Psoas muscle (tissue), 7 donors: ENCODE measurements at regions not wholly inside any gene's neighbourhood (a gene's known extent, or its start where the extent isn't known, plus 50 kb on each side); places are given as distances from the start of the nearest gene placed in this dataset.

Source experiments
- ATAC-seq, 4 donors: fragments of 200-7000 bp; cut with Tn5 transposase; one replicate each; pipeline ENCODE4 v1.9.1; 2020; ENCODE audit warnings: moderate library complexity in 3 of 4, mild to moderate bottlenecking in 2 of 4
- DNase-seq, 2 donors: peaks; one replicate each; pipeline ENCODE4 v3.0.0-alpha.2; 2020
- H3K27ac ChIP-seq: fragments of 200-600 bp; one replicate; pipeline ENCODE4 v1.8.0; 2022
- H3K27me3 ChIP-seq, 3 donors: fragments of 200-600 bp in 1 of 3; one replicate each; pipeline versions ENCODE4 v1.6.1 to v1.8.0; 2013 to 2022; ENCODE audit warnings: low read length in 2 of 3, mild to moderate bottlenecking in 2 of 3, moderate library complexity in 1 of 3; ENCODE audit not compliant: insufficient read depth in 3 of 3
- H3K36me3 ChIP-seq, 2 donors: fragments of 200-600 bp in 1 of 2; one replicate each; pipeline versions ENCODE4 v1.6.1 to v1.8.0; 2013 to 2022; ENCODE audit warnings: low read depth in 1 of 2, mild to moderate bottlenecking in 1 of 2, moderate library complexity in 1 of 2; ENCODE audit not compliant: insufficient read depth in 1 of 2
- H3K4me1 ChIP-seq: fragments of 200-600 bp; one replicate; pipeline ENCODE4 v1.8.0; 2022
- H3K4me3 ChIP-seq: fragments of 200-600 bp; one replicate; pipeline ENCODE4 v1.8.0; 2022; ENCODE audit warnings: mild to moderate bottlenecking
- H3K9me3 ChIP-seq: fragments of 200-600 bp; one replicate; pipeline ENCODE4 v1.8.0; 2022
- WGBS, 3 donors: extraction: QIAGEN DNeasy Blood & Tissue Kit; methylation state at CpG; one replicate each; pipeline versions ENCODE4 v1.1.6 to v1.1.7; 2013; 5-methylcytosine and 5-hydroxymethylcytosine counted together
- intact Hi-C, 2 donors: fragments of 100-400 bp; cut with DNase I; formaldehyde crosslinking; loops; one replicate each; pipeline versions ENCODE4 v1.11.0 to v1.14.2; 2022
- TF ChIP-seq, protein P1 (sequence below): fragments of 200-600 bp; IDR thresholded peaks from one replicate; pipeline ENCODE4 v1.8.0; 2022; ENCODE audit warnings: antibody characterized with exemption
- donor health status: healthy with polysubstance abuse.
- donor health status: DM: no; HTN: no; CAD: no; lungs with moderate emphysema.
- donor health status: Bipolar disorder and iron deficiency.
- donor health status: healthy.
- donor health status: DM: yes; HTN: yes; CAD: no.
- donor health status: DM: no; HTN: no; CAD: no.
- donor health status: DM: yes; HTN: yes; CAD: no.

GRCh38 chr2:15691586-15692310, 100.1 kb downstream of the DDX1 start:
- ATAC-seq (no peak), DNase-seq (no peak)
- Histone ChIP-seq H3K4me1 (no peaks in the 10 kb centered on the region), H3K36me3 (no peaks in the 10 kb centered on the region), H3K9me3 (no peaks in the 10 kb centered on the region), H3K27me3 (peaks cover 0 to 2% (median 0%) of the 10 kb centered on the region in 3 donors), H3K27ac (no peak overlapping the region), H3K4me3 (no peak overlapping the region)
- intact Hi-C loops, result no loop called here
- TF ChIP-seq, protein P1, sequence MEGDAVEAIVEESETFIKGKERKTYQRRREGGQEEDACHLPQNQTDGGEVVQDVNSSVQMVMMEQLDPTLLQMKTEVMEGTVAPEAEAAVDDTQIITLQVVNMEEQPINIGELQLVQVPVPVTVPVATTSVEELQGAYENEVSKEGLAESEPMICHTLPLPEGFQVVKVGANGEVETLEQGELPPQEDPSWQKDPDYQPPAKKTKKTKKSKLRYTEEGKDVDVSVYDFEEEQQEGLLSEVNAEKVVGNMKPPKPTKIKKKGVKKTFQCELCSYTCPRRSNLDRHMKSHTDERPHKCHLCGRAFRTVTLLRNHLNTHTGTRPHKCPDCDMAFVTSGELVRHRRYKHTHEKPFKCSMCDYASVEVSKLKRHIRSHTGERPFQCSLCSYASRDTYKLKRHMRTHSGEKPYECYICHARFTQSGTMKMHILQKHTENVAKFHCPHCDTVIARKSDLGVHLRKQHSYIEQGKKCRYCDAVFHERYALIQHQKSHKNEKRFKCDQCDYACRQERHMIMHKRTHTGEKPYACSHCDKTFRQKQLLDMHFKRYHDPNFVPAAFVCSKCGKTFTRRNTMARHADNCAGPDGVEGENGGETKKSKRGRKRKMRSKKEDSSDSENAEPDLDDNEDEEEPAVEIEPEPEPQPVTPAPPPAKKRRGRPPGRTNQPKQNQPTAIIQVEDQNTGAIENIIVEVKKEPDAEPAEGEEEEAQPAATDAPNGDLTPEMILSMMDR, result no peak
- WGBS, 3 donors, result 94 to 96% (median 96%) methylated on average over 12 of the region's 12 CpGs

DNA sequence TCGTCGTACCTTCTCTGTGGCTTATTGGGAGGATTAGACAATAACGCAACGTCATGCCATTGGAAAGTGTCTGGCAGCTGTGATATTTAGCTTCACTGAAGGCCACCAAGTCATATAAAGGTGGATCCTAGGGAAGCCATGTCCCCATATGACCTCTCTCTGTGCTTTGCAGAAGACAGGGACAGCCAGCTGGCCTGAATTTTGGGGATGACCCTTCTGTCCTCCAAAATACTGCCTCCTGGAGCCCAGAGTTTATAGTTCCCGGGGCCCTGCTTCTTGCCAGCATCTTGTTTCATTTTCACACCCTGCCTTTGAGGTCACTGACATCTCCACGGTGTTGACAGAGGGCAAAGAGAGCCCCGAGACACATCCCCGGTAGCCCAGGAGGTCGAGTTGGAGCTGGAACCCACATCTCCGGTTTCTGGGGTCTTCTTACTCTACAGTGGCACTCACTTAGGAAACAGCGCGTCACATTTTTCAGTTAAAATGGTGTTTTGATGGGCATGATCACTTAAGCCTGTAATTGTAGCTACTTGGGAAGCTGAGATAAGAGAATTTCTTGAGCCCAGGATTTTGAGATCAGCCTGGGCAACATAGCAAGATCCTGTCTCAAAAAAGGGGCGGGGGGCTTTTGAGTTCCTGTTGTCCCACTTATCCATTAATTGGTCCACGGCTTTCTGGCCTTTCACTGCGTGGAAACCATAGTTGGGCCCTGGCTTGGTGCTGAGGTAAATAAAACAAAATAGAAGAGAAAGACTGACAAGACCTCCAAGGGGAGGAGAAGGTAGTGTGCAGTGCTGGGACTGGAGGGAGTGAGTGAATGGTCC, 101.1 kb downstream of the DDX1 start:
- ATAC-seq, result no peak
- intact Hi-C loops, result no loop called here

DNA sequence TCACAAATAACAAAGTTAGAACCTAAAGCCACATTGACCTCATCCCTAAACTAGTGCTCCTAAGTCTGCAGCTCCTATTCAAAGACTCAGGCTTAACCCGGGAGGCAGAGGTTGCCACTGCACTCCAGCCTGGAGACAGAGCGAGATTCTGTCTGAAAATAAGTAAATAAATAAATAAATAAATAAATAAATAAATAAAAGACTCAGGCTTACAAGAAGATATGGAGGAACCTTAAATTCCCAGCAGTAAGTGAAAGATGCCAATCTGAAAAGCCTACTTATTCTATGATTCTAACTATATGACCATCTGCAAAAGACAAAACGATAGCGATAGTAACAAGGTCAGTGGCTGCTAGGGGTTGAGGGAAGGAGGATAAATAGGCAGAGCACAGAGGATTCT, 101.7 kb downstream of the DDX1 start:
- peaks cover 0 to 2% (median 0%) of the 10 kb centered on the region in 3 donors for H3K27me3 ChIP-seq
- no peaks in the 10 kb centered on the region for H3K36me3 ChIP-seq
- H3K9me3 ChIP-seq, result no peaks in the 10 kb centered on the region
- DNase-seq (no peak), ATAC-seq (no peak)
- no peaks in the 10 kb centered on the region for H3K4me1 ChIP-seq
- intact Hi-C loops, result no loop called here
- H3K4me3 ChIP-seq, result no peak overlapping the region
- TF ChIP-seq, protein P1, result no peak
- H3K27ac ChIP-seq, result no peak overlapping the region
- 95 to 96% (median 95%) methylated on average over 4 of the region's 4 CpGs for WGBS, 3 donors

More for the DNA sequence above, 101.1 kb downstream of the DDX1 start:
- no peaks in the 10 kb centered on the region for H3K4me1 ChIP-seq
- H3K4me3 ChIP-seq, result no peak overlapping the region
- H3K27me3 ChIP-seq, result peaks cover 0 to 2% (median 0%) of the 10 kb centered on the region in 3 donors
- H3K9me3 ChIP-seq, result no peaks in the 10 kb centered on the region
- H3K27ac ChIP-seq, result no peak overlapping the region
- 88 to 94% (median 88%) methylated on average over 15 of the region's 15 CpGs for WGBS, 3 donors
- no peak for DNase-seq
- TF ChIP-seq, protein P1, result no peak
- no peaks in the 10 kb centered on the region for H3K36me3 ChIP-seq

DNA sequence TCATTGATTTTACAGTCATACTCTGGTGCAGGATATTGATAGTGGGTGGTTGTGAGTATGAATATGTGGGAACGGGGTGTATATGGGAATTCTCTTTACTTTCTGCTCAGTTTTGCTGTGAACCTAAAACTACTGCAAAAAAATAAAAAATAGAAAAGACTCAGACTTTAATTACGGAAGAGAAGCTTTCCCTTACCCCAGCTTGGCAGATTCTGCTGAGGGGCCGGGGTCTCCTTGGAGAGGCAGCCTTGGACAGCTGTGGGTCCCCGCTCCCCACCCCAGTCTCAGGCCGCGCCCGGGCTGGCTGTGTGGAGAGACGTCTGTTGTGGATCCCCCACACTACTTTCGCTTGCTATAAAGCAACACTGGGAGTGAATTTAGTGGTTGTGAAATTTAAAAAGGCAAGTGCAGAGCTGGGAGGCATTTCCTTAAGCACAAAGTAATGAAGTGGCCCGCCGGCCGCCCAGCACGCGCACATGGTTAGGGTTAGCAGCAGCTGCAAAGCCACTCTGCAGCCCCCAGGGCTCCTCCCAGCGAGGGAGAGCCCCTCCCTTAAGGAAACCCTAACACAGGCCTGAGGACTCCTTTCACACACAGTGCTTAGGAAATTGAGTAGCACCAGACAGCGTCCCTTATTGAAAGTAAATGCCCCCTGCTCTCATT, 102.4 kb downstream of the DDX1 start:
- H3K36me3 ChIP-seq, result no peaks in the 10 kb centered on the region
- WGBS, 3 donors, result 48 to 76% (median 67%) methylated on average over 16 of the region's 16 CpGs
- intact Hi-C loops, result no loop called here
- no peak overlapping the region for H3K27ac ChIP-seq
- DNase-seq (no peak), ATAC-seq (no peak)
- no peaks in the 10 kb centered on the region for H3K9me3 ChIP-seq
- TF ChIP-seq, protein P1, result no peak
- H3K4me1 ChIP-seq, result no peaks in the 10 kb centered on the region
- no peak overlapping the region for H3K4me3 ChIP-seq
- peaks cover 0 to 2% (median 0%) of the 10 kb centered on the region in 3 donors for H3K27me3 ChIP-seq
